ENCODE measurements at regions not wholly inside any gene's neighbourhood (a gene's known extent, or its start where the extent isn't known, plus 50 kb on each side); places are given as distances from the start of the nearest gene placed in this dataset.

- no peaks in the 10 kb centered on the region for H3K36me3 ChIP-seq
- H3K27me3 ChIP-seq: peaks cover 0 to 3% (median 0%) of the 10 kb centered on the region in 9 donors
- no peak overlapping the region for H3K4me3 ChIP-seq
- DNase-seq (no peak), ATAC-seq (no peak)
- H3K4me1 ChIP-seq: no peaks in the 10 kb centered on the region
- intact Hi-C loops (cut with DNase I): no loop called here
- H3K27ac ChIP-seq: no peak overlapping the region
- TF ChIP-seq CTCF (IDR thresholded peaks at IDR 0.05): no peak
- TF ChIP-seq POLR2A (IDR thresholded peaks at IDR 0.05): no peak
- H3K9me3 ChIP-seq: peaks cover 0 to 1% (median 0%) of the 10 kb centered on the region in 12 donors
- WGBS, 4 donors: 25 to 40% (median 37%) methylated on average over 8 of the region's 8 CpGs
Observed at GRCh38 chrX:7690842-7691241, 152.1 kb upstream of the VCX start.

- Histone ChIP-seq H3K4me3 (no peak overlapping the region), H3K4me1 (no peaks in the 10 kb centered on the region), H3K9me3 (no peaks in the 10 kb centered on the region), H3K27ac (no peak overlapping the region), H3K27me3 (no peaks in the 10 kb centered on the region), H3K36me3 (no peaks in the 10 kb centered on the region)
- intact Hi-C loops (cut with DNase I): no loop called here
- no peak for DNase-seq
- 73 to 77% (median 75%) methylated on average over 4 of the region's 4 CpGs for WGBS, 4 donors
- TF ChIP-seq CTCF (IDR thresholded peaks at IDR 0.05): no peak
- no peak for TF ChIP-seq POLR2A (IDR thresholded peaks at IDR 0.05)
- ATAC-seq: no peak
Observed at GRCh38 chrX:7689791-7690412, 153.1 kb upstream of the VCX start.

- TF ChIP-seq POLR2A (IDR thresholded peaks at IDR 0.05) (no peak), CTCF (IDR thresholded peaks at IDR 0.05) (no peak)
- no peaks in the 10 kb centered on the region for H3K27me3 ChIP-seq
- intact Hi-C loops (cut with DNase I): no loop called here
- H3K36me3 ChIP-seq: no peaks in the 10 kb centered on the region
- ATAC-seq: no peak
- no peak overlapping the region for H3K4me3 ChIP-seq
- no peak for DNase-seq
- H3K4me1 ChIP-seq: no peaks in the 10 kb centered on the region
- H3K27ac ChIP-seq: no peak overlapping the region
- no peaks in the 10 kb centered on the region for H3K9me3 ChIP-seq
- 74 to 83% (median 81%) methylated on average over 4 of the region's 4 CpGs for WGBS, 4 donors
Observed at GRCh38 chrX:7680181-7680580, 162.8 kb upstream of the VCX start.

GRCh38 chrX:7654316-7654715 is 188.7 kb upstream of the VCX start:
- DNase-seq (no peak), ATAC-seq (no peak)
- Histone ChIP-seq H3K27me3 (no peaks in the 10 kb centered on the region), H3K36me3 (no peaks in the 10 kb centered on the region), H3K4me3 (no peak overlapping the region), H3K9me3 (peaks cover 0 to 31% (median 0%) of the 10 kb centered on the region in 12 donors), H3K27ac (no peak overlapping the region), H3K4me1 (no peaks in the 10 kb centered on the region)
- 65 to 74% (median 72%) methylated on average over 5 of the region's 5 CpGs for WGBS, 4 donors
- TF ChIP-seq CTCF (IDR thresholded peaks at IDR 0.05): no peak
- no peak for TF ChIP-seq POLR2A (IDR thresholded peaks at IDR 0.05)
- intact Hi-C loops (cut with DNase I): no loop called here
